COLO668 (cell line): ENCODE measurements at regions not wholly inside any gene's neighbourhood (a gene's known extent, or its start where the extent isn't known, plus 50 kb on each side); places are given as distances from the start of the nearest gene placed in this dataset.

Experiments used
- DNase-seq: peaks from one replicate; lab custom pipeline; 2025; ENCODE audit not compliant: unreplicated experiment; lab: John Stamatoyannopoulos, UW

DNA sequence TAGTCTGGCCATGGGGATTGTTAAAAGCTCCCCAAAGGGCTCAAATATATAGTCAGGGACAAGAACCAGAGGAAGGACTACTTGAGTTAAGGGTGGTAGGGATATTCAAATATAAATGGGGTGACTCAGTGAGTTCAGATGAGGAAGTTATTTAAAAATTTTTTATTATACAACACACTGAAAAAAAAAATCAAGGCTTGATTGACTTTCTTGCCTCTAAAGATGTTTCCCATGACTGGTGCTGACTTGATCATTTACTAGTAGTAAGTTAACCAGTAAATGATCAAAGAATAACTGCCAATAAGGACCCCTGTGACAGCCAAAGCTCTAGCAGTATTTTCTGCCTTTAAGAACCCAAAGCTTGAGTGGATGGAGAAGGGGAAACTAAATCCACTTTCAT is 357.6 kb upstream of the NR5A2 start:
- DNase-seq: no peak

DNA sequence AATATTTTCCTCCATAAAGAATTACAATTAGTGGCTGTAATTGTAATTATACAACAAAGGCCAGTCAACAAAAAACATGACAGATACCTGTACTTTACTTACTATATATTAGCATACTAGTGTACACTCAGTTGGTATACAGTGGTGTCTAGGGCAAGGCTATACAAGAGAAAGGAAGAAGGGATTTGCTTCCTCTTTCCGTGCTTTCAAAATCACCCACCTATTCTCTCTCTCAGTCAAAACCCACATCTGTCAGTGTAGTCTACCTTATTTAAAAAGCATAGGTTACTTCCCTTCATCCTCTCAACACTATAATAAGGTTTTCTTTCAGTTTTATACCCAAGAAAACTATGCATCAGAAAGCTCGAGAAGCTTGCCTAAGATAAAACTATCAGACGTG is 355.8 kb upstream of the NR5A2 start:
- DNase-seq: no peak

DNA sequence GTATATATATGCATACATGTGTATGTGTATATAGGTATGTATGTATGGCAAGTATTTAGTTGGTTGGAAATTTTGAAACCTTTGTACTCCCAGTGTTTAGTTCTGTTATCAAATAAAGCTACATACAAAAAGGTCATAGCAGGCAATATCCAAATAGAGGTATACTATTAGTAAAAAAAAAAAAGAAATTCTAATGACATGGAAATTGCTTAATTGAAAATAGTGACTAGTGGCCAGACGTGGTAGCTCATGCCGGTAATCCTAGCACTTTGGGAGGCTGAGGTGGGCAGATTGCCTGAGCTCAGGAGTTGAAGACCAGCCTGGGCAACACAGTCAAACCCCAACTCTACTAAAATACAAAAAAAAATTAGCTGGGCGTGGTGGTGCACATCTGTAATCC is 351.6 kb upstream of the NR5A2 start:
- DNase-seq: no peak

DNA sequence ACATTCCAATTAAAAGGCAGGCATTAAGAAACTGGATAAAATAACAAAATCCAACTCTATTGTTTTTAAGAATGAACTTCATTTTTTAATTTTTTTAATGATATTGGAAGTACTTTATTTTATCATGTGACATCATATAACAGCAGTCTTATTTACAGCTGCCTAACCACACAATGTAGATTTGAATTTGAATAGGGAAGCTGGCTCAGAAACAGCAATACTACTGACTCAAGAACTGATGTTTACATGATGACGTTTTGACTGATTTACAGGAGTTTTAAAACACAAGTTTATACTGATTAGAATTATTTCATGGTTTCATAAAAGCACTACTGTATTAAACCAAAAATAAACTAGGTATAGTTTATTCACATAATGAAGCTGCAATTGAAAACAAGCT is 348.7 kb upstream of the NR5A2 start:
- DNase-seq: no peak

DNA sequence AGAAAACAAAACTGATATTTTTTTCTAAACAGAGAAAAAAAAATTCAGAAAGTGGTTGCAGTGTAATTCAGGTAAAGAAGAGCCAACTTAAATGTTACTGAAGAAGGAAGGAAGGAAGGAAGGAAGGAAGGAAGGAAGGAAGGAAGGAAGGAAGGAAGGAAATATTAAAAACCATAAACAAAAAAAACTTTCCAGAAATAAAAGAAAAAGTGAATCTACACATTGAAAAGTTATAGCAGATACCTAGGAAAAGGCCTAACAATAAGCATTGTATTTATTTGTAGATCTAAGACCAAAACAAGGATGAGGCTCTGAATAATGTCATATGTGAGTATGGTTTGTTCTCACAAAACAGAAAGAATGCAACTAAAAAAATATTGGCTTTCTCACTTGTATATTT is 345.4 kb upstream of the NR5A2 start:
- DNase-seq: no peak

DNA sequence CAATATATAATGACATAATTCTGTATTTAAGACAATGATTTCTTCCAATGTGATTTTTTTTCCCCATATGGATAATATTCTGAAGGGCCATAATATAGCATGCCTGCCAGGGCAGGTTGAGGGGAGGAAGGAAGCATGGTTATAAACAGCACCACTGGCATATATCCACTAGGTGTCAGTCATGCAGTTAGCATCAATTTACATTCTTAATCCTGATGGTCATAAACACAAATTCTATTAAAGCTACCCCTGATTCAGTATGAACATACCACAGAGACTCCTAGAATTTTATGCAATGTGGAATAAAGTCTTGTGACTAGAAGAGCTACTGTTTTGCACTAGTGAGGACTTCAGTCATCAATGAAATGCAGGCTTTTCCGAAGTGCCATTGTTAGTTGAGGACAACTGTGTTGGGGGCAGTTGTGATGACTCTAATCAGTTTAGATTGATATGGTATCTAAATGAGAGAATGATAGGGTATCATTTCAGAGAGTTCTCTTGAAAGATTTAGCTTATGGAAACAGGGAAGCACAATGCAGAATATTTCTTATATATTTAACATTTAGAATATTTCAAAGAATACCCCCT is 342.7 kb upstream of the NR5A2 start:
- peak; percentile 29 for DNase-seq

DNA sequence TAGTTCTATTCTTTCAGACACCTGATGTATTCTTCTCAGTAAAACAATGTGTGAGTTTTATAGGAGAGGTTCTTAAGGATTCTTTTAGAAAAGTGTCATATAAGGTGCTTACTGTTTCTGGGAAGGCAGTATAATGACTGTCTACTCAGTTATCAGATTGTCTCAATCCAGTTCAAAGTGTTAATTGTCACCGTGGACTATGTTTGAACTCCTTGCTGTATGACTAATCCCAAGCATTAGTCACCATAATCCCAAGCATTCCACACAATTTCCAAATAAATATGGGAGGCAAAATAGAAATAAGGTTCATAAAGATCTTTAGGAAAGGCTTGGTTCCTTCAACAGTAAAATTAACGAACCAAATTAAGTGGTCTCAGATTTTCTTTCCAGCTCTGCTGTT is 342.1 kb upstream of the NR5A2 start:
- no peak for DNase-seq

DNA sequence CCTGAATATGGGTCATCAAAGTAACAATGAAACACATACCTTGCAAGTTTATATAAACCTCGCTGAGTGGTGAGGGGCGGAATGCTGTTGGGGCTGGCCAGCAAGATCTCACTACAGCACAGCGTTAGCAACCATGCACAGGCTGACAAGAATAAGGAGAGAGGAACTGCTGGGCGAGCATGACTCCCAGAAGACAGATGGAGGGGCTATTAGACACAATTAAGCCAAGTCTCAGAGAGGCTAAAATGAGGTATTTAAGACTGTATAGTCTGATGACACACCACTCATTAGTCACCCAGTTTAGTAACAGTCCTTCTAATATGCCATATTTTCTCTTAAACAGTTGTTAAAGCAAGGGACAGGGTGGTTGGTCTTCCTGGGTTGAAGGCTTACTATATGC is 340.2 kb upstream of the NR5A2 start:
- DNase-seq: no peak

DNA sequence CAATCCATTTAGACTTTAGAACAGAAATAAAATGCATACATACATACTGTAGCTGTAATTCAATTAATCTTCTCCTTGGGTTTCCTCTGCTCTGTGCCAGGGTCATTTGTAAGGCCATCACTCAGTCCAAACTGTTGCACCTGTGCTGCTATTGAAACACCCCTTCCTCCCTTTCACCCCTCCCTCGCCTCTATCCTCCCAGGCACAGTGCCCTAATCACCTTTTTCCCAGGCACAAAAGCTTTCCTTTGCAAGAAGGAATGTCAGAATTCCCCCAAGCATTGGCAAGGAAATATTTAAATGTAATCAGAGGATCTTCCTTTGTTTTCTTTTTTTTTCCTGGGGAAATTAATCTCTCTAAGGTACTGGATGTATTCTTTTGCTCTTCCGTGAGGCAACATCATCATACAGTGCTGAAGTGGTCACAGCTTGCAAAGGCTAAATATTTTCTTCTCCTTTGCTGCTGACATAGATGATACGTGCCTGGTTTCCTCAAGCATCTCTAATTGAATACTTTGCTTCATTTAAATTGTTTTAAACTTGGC is 339.3 kb upstream of the NR5A2 start:
- DNase-seq: no peak

DNA sequence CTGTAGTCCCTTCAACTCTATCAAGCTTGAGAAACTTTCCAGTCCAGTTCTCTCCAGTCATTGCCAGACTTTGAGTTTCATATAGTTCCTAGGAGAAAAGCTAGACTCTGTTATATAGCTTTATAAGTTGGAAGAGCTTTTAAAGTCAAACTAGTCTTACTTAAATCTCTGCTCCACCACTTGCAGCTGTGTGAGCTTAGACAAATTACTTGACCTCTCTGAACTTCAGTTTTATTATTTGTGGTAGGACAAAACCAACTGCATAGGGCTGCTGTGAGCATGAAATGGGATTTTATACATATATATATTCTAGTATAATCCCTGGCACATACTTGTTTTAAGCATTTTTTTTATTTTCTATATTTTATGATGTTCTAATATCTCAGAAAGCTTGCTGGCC is 338.7 kb upstream of the NR5A2 start:
- no peak for DNase-seq

DNA sequence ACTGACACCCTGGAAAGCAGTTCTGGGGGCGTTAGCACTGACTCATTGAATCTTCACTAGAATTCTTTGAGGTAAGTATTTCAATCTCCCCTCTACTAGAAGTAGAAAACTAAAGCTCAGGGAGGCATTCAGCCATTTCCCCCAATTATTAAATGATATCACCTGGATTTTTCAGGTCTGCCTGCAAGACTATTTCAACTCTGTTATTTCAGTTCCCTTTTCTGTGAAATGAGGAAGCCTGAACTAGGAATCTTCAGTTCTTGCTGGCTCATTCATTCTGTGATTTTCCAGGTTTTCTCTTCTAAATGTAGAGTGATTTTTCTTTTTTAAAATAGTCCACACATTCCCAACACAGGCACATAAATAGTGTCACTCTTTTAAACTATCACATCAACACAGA is 337.0 kb upstream of the NR5A2 start:
- DNase-seq: no peak

DNA sequence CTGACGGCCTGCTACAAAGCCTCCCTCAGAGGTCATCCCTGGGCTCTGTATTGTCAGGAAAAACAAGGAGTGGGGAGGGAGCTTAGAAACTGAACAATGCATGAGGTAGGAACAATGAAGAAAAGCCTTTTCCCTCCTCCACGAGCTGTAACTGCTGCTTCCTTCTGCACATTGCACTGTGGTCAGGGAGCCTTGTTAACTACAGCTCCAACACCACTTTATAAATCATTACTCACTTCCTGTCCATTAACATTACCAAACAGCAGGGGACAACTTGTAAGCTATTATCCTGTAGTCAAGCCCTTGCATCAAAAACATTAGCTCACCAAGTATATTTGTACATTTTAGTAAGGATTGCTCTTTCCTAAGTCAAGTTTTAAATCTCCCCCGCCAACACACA is 336.0 kb upstream of the NR5A2 start:
- DNase-seq: no peak

DNA sequence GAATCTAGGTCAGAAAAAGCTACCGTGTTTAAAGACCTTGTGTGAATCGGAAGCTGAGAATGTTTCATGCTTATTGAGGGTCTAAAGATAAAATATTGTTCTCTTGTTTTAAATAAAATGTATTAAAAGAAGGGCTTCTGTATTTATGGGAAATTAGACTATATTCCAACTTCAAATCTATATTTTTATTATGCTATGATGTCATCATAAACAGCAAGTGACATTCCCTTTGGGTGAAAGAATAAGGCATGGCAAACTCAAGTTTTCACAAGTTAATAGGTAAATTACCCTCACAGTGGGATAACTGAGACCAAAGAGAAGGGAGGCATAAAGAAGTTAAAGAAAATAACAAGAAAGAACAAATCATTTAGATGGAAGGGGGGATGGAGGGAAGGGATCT is 333.8 kb upstream of the NR5A2 start:
- no peak for DNase-seq

DNA sequence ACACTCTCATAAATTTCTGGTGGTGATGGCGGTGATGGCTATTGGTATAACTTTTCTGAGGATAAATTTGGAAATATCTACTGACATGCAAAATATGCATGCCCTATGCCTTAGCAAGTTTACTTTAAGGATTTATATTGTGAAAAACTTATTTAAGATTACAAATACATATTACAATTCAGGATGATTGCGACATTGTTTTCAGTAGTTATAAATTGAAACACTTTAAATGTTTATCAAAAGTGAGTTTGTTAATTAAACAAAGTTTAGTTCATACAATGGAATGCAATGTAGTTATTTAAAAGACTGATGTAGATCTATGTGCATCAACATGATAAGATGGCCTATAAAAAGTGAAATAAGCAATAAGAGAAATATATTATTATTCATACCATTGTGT is 331.3 kb upstream of the NR5A2 start:
- no peak for DNase-seq

DNA sequence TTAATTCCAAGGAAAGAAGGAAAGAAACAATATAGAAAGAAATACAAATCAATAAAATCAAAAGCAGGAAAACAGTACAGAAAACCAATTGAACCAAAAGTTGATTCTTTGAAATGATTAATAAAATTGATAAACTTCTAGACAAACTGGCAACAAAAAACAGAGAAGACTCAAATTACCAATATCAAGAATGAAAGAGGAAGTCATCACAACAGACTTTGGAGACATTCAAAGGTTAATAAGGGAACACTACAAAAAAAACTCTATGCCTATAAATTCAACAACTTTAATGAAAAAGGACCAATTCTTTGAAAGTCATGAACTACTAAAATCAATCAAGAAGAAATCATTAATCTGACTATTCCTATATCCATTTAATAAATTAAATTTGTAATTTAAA is 329.3 kb upstream of the NR5A2 start:
- no peak for DNase-seq

DNA sequence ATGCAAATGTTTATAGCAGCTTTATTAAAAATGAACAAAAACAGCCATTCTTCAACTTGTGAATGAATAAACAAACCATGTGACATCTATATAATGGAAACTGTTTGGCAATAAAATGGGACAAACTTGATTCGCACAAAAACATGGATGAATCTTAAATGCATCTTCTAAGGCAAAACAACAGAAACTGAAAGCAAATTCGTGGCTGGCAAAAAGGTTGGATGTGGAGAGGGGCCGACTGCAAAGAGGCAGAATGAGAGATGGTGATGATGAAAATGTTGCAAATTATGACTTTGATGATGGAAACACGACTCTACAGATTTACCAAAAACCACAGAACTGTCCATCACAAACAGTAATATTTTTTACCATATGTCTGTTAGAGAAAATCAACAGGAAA is 327.0 kb upstream of the NR5A2 start:
- DNase-seq: no peak

DNA sequence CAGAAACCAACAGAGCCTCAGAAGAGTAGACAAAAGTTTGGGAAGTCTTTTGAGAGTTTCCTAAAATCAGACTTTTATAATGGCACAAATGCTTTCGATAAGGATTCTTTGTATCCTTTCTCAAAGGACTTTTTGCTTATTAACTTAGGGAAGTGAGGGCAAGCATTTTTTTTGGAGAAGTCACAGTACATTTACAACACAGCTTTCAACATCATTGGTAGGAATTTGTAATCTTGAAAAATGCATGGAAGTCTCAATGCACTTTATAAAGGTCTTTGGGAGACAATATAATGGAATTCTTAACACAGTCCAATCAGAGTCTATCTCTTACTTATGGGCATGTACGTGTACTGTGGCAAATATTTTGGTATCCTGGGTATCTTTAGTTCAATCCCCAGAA is 325.8 kb upstream of the NR5A2 start:
- DNase-seq: no peak

DNA sequence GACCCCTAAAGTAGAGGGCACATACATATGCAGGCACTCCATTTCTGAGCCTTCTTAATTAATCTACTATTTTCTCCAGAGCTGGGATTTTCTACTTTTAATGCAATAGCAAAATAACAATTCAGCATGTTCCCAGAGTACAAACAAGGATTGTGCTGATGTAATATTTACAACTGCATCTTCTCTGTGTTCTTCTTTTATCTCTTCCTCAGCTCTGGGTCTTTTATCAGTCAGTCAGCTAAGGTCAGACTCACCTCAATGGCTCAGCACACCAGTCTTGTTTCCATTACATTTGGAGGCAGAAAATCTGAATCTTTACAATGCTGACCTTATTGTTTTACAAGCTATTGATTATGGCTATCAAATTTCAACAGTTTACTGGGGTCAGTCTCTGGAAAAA is 323.3 kb upstream of the NR5A2 start:
- DNase-seq: no peak

DNA sequence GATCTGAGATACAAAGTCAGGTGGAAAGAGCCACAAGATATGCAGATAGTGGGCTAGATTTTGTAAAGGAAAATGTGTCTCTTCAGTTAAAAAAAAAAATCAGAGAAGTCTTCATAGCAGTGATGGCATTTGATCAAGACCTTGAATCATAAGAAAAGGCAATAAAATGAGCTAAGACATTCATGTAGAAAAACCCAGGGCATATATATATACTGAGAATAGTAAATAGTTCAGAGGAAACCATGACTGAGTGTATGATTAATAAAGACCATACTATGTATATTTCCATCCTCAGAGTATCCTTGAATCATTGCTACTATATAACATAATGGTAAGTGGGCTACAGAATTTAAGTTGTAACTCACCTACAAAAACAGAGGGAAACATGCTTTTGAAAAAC is 321.7 kb upstream of the NR5A2 start:
- DNase-seq: no peak

DNA sequence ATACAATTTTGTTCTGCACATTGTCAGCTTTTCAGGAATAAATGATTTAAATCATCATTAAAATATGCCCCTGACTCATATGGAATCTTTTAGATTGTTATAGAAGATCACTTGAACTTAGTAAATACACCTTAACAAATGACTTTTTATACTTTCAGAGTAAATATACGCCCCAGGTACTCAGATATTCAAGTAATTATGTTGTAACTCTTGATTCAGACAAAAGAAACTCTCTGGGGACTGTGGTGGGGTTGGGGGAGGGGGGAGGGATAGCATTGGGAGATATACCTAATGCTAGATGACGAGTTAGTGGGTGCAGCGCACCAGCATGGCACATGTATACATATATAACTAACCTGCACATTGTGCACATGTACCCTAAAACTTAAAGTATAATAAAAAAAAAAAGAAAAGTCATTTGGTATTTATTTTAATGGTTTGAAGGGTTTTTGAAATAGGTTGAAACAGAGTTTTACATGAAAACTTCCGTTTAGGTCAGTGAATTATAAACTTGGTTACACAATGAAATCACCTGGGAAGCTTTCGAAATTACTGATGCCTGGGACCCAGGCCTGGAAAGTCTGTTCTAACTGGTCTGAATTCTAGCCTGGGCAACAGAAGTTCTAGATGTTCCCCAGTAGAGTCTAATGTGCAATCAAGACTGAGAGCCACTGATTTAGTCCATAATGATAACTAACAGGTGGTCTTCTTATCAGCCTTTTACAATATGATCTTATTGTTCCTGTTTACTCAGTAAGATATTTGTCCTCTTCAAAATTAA is 320.5 kb upstream of the NR5A2 start:
- DNase-seq: no peak

DNA sequence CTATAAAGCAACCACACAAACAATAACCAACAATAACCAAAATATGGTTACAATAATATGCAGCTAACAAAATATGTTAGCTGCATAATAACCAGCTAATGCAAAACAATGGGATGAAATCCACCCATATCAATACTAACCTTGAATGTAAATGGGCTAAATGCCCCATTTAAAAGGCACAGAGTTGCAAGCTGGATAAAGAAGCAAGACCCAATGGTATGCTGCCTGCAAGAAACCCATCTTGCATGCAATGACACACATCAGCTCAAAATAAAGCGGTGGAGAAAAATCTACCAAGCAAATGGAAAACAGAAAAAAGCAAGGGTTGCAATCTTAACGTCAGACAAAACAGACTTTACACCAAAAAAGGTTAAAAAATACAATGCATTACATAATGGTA is 316.5 kb upstream of the NR5A2 start:
- DNase-seq: no peak

DNA sequence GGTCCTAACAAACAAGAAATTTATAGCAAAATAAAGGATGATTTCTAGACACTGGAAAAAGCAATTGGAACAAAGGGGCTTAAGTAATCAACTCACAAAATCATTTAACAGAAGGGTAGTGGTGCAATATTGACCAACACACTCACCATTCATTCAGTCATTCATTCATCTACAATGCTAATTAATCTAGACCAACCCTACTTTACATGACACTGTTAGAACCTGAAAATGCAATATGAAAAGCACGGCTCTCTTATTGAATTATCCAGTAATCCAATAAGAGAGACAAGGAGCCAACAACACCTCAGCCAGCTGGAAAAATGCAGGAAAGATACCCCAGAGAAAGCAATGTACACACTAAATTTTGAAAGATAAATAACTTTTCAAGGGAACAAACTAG is 310.8 kb upstream of the NR5A2 start:
- DNase-seq: no peak
